Memory B cell (primary cell): ENCODE measurements at regions not wholly inside any gene's neighbourhood (a gene's known extent, or its start where the extent isn't known, plus 50 kb on each side); places are given as distances from the start of the nearest gene placed in this dataset.

Experiments used
- ATAC-seq: fragments of 150-1000 bp; cut with Tn5 transposase; 2 replicates; pipeline ENCODE4 v1.10.0; 2021; ENCODE audit warnings: low read depth, mild to moderate bottlenecking, moderate library complexity
- DNase-seq, 2 donors: peaks; one replicate each; pipeline ENCODE4 v3.0.0; 2022; ENCODE audit warnings: low spot score in 2 of 2
- H3K27ac Mint-ChIP-seq: one replicate; pipeline ENCODE4 v1.8.0; 2022; ENCODE audit warnings: mild to moderate bottlenecking, moderate library complexity, mixed read lengths
- H3K27me3 Mint-ChIP-seq: one replicate; pipeline ENCODE4 v1.8.0; 2022; ENCODE audit warnings: mixed read lengths
- H3K36me3 Mint-ChIP-seq: one replicate; pipeline ENCODE4 v1.8.0; 2022; ENCODE audit warnings: mild to moderate bottlenecking, mixed read lengths
- H3K4me1 Mint-ChIP-seq: one replicate; pipeline ENCODE4 v1.8.0; 2022; ENCODE audit warnings: mixed read lengths
- H3K4me3 Mint-ChIP-seq: one replicate; pipeline ENCODE4 v1.8.0; 2022; ENCODE audit warnings: mild to moderate bottlenecking, moderate library complexity, mixed read lengths
- H3K9me3 Mint-ChIP-seq: one replicate; pipeline ENCODE4 v1.8.0; 2022; ENCODE audit warnings: mixed read lengths

DNA sequence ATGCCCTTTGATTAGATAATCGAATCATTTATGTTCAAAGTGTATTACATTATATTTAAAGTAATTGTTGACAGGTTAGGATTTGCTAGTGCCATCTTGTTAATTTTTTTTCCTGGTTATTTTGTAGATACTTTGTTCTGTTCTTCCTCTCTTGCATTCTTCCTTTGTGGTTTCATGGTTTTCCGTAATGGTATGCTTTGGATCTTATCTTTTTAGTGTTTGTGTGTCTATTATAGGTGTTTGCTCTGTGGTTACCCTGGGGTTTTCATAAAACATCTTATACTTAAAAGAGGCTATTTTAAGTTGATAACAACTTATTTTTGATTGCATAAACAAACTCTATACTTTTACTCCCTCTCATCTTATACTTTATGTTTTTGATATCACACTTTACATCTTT, 108.2 kb upstream of the SRD5A3 start:
- peaks cover 7% of the 10 kb centered on the region for H3K27me3 Mint-ChIP-seq
- H3K36me3 Mint-ChIP-seq, result peaks cover 5% of the 10 kb centered on the region
- H3K27ac Mint-ChIP-seq, result no peak overlapping the region
- no peak for ATAC-seq
- H3K9me3 Mint-ChIP-seq, result peaks cover 15% of the 10 kb centered on the region
- H3K4me3 Mint-ChIP-seq, result no peak overlapping the region
- H3K4me1 Mint-ChIP-seq, result no peaks in the 10 kb centered on the region
- DNase-seq, result no peak

DNA sequence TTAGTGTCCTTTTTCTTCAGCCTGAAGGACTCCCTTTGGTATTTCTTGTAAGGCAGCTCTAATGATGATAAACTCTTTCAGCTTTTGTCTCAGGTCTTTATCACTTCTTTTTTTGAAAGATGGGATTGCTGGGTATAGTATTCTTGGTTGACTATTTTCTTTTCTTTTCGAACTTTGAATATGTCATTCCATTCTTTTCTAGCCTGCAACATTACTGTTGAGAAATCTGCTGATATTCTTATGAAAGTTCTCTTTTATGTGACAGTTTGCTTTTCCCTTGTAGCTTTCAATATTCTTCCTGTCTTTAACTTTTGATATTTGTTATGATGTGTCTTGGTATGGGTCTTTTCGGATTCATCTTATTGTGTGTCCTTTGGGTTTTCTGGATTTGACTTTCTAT, 107.6 kb upstream of the SRD5A3 start:
- H3K27ac Mint-ChIP-seq, result no peak overlapping the region
- H3K4me1 Mint-ChIP-seq, result no peaks in the 10 kb centered on the region
- peaks cover 5% of the 10 kb centered on the region for H3K36me3 Mint-ChIP-seq
- no peak for ATAC-seq
- no peak overlapping the region for H3K4me3 Mint-ChIP-seq
- peaks cover 14% of the 10 kb centered on the region for H3K9me3 Mint-ChIP-seq
- no peak for DNase-seq
- peaks cover 7% of the 10 kb centered on the region for H3K27me3 Mint-ChIP-seq

DNA sequence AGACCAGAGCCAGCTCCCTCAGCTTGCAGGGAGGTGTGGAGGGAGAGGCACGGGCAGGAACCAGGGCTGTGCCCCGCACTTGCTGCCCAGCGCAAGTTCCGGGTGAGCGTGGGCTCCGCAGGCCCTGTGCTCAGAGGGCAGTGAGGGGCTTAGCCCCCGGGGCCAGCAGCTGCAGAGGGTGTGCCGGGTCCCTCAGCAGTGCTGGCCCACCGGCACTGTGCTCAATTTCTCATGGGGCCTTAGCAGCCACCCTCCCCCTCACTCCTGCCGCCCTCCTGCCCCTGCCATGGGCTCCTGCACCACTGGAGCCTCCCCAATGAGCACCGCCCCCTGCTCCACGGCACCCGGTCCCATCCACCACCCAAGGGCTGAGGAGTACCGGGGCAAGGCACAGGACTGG, 104.6 kb upstream of the SRD5A3 start:
- Mint-ChIP-seq H3K27me3 (peaks cover 9% of the 10 kb centered on the region), H3K4me1 (no peaks in the 10 kb centered on the region), H3K9me3 (peaks cover 10% of the 10 kb centered on the region), H3K27ac (no peak overlapping the region), H3K4me3 (no peak overlapping the region), H3K36me3 (peaks cover 5% of the 10 kb centered on the region)
- no peak for DNase-seq
- no peak for ATAC-seq

DNA sequence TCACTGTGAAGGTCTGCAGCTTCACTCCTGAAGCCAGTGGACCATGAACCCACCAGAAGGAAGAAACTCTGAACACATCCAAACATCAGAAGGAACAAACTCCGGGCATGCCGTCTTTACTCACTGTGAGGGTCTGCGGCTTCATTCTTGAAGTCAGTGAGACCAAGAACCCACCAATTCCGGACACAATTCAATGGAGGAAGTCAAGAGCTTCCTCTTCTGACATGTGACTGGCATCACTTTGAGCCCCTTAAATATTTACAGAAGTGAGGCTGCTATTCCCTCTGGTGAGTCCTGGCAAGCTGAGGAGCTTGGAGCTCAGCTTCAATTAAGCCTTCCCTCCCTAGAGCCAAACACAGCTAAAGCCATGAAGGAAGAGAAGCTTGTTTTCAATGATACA, 103.5 kb upstream of the SRD5A3 start:
- H3K27me3 Mint-ChIP-seq, result peaks cover 9% of the 10 kb centered on the region
- H3K36me3 Mint-ChIP-seq, result peaks cover 5% of the 10 kb centered on the region
- DNase-seq (no peak), ATAC-seq (no peak)
- H3K27ac Mint-ChIP-seq, result no peak overlapping the region
- peaks cover 10% of the 10 kb centered on the region for H3K9me3 Mint-ChIP-seq
- no peaks in the 10 kb centered on the region for H3K4me1 Mint-ChIP-seq
- H3K4me3 Mint-ChIP-seq, result no peak overlapping the region

DNA sequence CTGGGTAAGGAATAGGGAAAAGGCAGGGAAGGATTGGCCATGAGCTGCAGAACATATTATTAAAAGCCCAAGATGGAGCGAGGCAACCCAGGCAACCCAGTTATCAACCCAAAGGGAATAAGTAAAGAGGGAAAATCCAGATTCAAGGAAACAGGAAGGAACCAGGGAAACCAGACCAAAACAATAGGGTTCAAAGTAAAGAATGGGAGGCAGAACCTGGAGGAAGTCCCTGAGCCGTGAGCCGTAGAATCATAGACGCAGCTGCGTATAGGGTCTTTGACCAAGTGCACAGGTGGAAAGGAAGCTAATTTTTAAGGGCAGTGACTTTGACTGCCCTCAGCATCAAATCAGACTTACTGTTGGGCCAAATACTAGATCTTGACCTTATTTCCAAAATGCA, 98.5 kb upstream of the SRD5A3 start:
- ATAC-seq, result no peak
- Mint-ChIP-seq H3K4me3 (no peak overlapping the region), H3K4me1 (no peaks in the 10 kb centered on the region), H3K36me3 (no peaks in the 10 kb centered on the region), H3K9me3 (no peaks in the 10 kb centered on the region), H3K27me3 (peaks cover 10% of the 10 kb centered on the region), H3K27ac (no peak overlapping the region)
- DNase-seq, result no peak

DNA sequence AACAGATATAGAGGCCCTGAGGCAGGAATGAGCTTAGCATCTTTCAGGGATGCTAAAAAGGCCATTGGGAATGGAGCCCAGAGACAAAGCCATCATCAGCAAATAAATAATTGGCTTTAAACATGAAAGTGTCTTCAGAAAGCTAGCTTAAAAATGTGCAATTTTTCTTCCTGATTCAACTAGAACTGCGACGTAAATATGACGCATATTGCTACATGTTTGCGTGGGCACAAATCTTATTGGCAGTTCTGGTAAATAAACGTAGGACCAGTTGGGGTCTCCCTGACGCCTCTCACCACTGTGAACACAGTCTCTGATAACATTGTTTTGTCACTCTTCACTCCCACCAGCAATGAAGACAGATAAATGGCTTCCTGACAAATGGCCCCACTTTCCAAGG, 97.3 kb upstream of the SRD5A3 start:
- H3K9me3 Mint-ChIP-seq, result no peaks in the 10 kb centered on the region
- H3K4me3 Mint-ChIP-seq, result no peak overlapping the region
- no peaks in the 10 kb centered on the region for H3K36me3 Mint-ChIP-seq
- no peak for ATAC-seq
- peaks cover 5% of the 10 kb centered on the region for H3K27me3 Mint-ChIP-seq
- DNase-seq, result no peak
- no peaks in the 10 kb centered on the region for H3K4me1 Mint-ChIP-seq
- no peak overlapping the region for H3K27ac Mint-ChIP-seq

DNA sequence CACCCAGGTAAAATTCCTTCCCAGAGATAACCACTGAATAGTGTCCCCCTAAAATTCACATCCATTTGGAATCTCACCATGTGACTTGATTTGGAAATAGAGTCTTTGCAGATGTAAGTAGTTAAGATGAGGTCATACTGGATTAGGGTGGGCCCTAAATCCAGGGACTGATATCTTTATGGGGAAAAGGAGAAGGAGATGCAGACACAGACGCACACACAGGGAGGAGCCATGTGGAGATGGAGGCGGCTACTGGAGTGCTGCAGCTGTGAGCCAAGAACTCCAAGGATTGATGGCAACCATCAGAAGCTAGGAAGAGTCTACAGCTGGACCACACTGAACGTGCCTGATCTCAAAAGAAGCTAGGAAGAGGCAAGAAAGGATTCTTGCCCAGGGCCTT, 96.6 kb upstream of the SRD5A3 start:
- no peak for ATAC-seq
- H3K9me3 Mint-ChIP-seq, result no peaks in the 10 kb centered on the region
- no peaks in the 10 kb centered on the region for H3K36me3 Mint-ChIP-seq
- peaks cover 5% of the 10 kb centered on the region for H3K27me3 Mint-ChIP-seq
- H3K27ac Mint-ChIP-seq, result no peak overlapping the region
- no peaks in the 10 kb centered on the region for H3K4me1 Mint-ChIP-seq
- no peak overlapping the region for H3K4me3 Mint-ChIP-seq
- DNase-seq, result no peak

DNA sequence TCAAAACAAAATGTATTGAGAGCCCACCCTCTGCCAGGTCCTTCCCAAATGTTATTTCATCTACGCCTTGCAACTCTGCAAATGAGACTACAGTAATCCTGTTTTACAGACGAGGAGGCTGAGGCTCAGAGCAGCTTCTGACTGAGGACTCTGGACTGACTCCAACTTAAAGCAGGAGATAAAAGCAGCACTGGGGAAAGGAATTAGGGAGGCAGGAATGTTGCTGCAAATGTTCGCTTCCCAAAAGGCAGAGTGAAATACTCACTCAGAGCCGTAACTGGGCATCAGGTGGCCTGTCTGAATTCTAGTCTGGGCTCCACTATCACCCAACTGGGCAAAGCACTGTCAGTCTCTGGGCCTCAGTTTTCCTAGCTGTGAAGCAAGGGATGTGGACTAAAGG, 94.7 kb upstream of the SRD5A3 start:
- Mint-ChIP-seq H3K4me3 (no peak overlapping the region), H3K27ac (no peak overlapping the region), H3K4me1 (no peaks in the 10 kb centered on the region), H3K9me3 (no peaks in the 10 kb centered on the region), H3K27me3 (peaks cover 6% of the 10 kb centered on the region), H3K36me3 (no peaks in the 10 kb centered on the region)
- DNase-seq (no peak), ATAC-seq (no peak)

DNA sequence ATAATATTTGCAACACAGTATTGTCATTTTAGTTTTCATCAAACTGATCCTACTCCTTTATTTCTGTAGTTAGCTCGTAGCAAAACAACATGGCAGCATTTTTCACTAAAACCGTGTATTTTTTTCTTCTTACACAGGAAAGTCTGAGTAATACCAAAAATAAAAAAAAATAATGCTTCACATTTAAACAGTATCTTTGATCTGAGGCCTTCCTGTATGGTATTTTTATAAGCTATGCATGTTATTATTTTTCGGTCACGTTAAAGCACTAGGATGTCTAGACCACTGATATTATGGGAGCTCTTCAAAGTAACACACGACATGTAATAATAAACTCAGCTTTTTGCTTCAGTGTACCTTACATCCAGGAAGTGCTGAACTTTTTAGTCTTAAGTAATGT, 94.1 kb upstream of the SRD5A3 start:
- ATAC-seq, result no peak
- Mint-ChIP-seq H3K36me3 (no peaks in the 10 kb centered on the region), H3K9me3 (no peaks in the 10 kb centered on the region), H3K27me3 (peaks cover 6% of the 10 kb centered on the region), H3K4me1 (no peaks in the 10 kb centered on the region), H3K27ac (no peak overlapping the region), H3K4me3 (no peak overlapping the region)
- no peak for DNase-seq

DNA sequence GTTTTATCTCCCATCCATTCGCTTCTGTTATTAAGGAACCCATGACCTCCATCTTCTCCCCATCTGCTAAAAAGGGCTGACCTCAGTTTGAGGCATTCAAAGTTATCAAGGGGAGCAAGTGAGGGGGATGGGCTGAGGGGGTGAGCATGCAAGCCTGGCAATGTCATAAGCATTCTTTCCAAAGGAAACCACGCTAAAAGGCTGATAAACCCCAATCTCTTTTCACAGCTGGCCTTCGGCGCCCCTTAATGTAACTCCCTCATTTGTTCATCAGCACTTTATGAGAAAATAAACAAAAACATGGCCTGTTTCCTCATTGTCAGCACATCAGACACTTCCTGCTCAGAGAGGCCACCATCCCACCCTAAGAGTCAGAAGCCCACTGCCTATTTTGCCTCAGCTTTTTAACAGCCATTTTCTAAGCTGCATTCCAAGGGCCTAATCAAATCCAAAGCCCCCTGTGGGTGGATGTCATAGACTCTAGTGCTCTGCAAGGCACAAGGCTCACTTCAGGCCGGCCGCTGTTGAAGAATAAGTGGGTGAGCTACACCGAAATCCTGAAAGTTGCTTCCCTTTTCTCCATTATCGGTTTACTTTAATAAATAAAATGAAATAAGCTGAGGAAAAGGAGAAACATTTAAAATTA, 92.0 kb upstream of the SRD5A3 start:
- Mint-ChIP-seq H3K27me3 (peaks cover 8% of the 10 kb centered on the region), H3K4me1 (no peaks in the 10 kb centered on the region), H3K4me3 (no peak overlapping the region), H3K36me3 (no peaks in the 10 kb centered on the region), H3K27ac (no peak overlapping the region), H3K9me3 (no peaks in the 10 kb centered on the region)
- DNase-seq (no peak), ATAC-seq (no peak)

DNA sequence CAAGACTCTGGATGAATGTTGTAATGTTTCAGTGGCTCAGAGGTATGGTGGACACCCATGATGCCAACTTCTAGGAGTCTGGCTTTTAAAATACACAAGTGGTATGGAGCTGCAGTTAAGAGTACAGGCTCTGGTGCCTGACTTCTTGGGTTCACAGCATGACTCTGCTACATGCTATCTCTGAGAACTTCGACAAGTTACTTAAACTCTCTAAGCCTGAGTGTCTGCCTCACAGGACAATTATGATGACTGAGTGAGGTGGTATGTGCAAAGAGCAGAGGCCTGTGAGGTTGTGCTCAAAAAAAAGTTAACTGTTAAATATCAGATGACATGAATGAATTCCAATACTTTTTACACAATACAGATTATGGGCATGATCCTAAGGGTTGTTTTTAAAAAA, 90.9 kb upstream of the SRD5A3 start:
- H3K27me3 Mint-ChIP-seq, result peaks cover 7% of the 10 kb centered on the region
- no peak overlapping the region for H3K27ac Mint-ChIP-seq
- no peaks in the 10 kb centered on the region for H3K4me1 Mint-ChIP-seq
- ATAC-seq (no peak), DNase-seq (no peak)
- H3K9me3 Mint-ChIP-seq, result no peaks in the 10 kb centered on the region
- H3K36me3 Mint-ChIP-seq, result no peaks in the 10 kb centered on the region
- H3K4me3 Mint-ChIP-seq, result no peak overlapping the region

DNA sequence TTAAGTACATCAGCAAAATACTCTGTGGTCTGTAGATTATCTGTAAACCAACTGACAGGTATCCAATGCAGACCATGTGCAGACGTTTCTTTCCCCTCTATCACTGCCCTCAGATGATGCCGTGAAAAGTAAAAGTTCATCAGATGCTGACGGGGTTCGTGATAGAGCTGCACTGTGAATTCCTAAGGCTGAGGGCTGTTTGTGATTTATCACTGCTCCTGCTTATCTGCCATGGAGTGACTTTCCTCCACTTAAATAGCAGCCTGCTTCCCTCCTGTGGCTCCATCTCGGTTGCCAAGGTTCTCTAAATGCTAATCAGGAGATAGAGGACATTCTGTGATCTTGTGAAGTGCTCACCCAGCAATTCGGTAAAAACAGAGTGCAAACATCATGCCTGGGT, 89.3 kb upstream of the SRD5A3 start:
- no peak overlapping the region for H3K27ac Mint-ChIP-seq
- no peak overlapping the region for H3K4me3 Mint-ChIP-seq
- no peaks in the 10 kb centered on the region for H3K9me3 Mint-ChIP-seq
- H3K4me1 Mint-ChIP-seq, result no peaks in the 10 kb centered on the region
- DNase-seq (no peak), ATAC-seq (no peak)
- H3K27me3 Mint-ChIP-seq, result peaks cover 7% of the 10 kb centered on the region
- H3K36me3 Mint-ChIP-seq, result no peaks in the 10 kb centered on the region

DNA sequence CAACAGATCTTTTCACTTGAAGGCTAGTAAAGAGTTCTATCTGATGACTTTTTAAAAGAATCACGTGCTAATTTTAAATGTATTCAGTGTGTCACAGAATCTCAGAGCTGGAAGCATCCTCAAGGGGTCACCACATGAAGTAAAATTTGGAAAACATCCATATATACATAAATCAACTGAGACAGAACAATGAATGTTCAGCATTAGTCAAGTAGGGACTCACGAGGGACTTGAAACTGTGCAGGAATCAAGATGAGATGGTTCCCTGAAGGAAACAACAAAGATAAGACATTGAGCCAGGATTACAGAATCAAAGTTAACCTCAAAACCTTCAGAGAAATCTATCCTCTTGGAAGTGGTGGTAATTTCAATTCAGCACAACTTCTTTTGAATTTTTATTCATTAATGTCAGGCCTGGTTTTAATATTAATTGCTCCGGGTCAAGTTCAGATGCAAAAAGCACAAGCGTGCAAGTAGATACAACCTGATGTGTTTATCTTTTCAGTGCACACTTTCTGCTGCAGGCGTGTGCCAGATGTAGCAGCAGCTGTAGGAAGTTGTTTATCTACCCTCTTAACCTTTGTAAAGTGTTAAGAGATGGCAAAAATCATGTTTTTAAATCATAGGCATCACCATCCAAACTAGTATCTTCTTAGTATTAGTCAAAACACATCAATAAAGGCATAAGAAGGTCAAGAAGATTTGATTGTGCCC, 87.7 kb upstream of the SRD5A3 start:
- H3K4me3 Mint-ChIP-seq, result no peak overlapping the region
- no peak for DNase-seq
- H3K4me1 Mint-ChIP-seq, result no peaks in the 10 kb centered on the region
- ATAC-seq, result no peak
- H3K27me3 Mint-ChIP-seq, result peaks cover 8% of the 10 kb centered on the region
- no peak overlapping the region for H3K27ac Mint-ChIP-seq
- no peaks in the 10 kb centered on the region for H3K36me3 Mint-ChIP-seq
- peaks cover 2% of the 10 kb centered on the region for H3K9me3 Mint-ChIP-seq

DNA sequence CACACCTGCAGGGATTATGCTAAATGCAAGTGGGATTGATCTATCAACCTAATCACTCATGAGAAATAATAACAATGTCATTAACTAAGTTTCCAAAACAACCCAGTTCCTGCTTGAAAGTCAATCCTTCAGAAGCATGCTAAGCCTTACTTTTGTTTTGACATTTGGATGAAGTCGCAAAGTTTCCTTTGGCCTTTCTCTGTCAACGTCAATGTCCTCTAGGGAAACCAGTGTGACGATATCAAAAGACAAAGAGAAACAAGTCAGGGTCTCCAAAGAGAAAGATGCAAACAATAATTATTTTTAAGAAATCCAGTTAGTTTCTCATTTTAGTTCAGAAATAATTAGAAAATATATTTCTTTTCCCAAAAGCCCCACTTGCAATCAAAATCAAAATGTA, 86.7 kb upstream of the SRD5A3 start:
- peaks cover 8% of the 10 kb centered on the region for H3K27me3 Mint-ChIP-seq
- H3K36me3 Mint-ChIP-seq, result no peaks in the 10 kb centered on the region
- ATAC-seq, result no peak
- DNase-seq, result no peak
- peaks cover 2% of the 10 kb centered on the region for H3K9me3 Mint-ChIP-seq
- H3K27ac Mint-ChIP-seq, result no peak overlapping the region
- no peaks in the 10 kb centered on the region for H3K4me1 Mint-ChIP-seq
- no peak overlapping the region for H3K4me3 Mint-ChIP-seq

DNA sequence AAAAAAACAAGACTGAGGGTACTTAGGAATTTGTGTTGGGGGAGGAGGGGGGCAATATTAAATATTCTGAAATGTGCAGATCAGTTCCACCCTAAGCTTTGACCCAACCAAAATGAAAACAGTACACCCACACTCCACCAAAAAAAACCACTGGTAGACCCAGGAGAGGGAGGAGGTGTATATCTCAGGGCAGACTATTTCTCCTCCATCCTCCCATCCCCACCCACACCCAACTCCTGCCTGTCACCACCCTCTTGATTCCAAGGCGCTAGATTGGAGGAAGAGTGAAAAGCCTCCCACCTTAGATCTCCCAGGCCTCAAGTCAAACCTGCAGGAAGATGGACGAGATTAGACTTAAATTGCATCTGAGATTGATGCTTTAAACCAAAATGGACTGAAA, 76.6 kb upstream of the SRD5A3 start:
- DNase-seq (no peak), ATAC-seq (no peak)
- no peaks in the 10 kb centered on the region for H3K9me3 Mint-ChIP-seq

More for the DNA sequence above, 76.6 kb upstream of the SRD5A3 start:
- H3K4me1 Mint-ChIP-seq, result no peaks in the 10 kb centered on the region
- H3K27ac Mint-ChIP-seq, result no peak overlapping the region
- H3K4me3 Mint-ChIP-seq, result no peak overlapping the region
- H3K36me3 Mint-ChIP-seq, result no peaks in the 10 kb centered on the region
- peaks cover 3% of the 10 kb centered on the region for H3K27me3 Mint-ChIP-seq
